ENCODE measurements at regions not wholly inside any gene's neighbourhood (a gene's known extent, or its start where the extent isn't known, plus 50 kb on each side); places are given as distances from the start of the nearest gene placed in this dataset.
"Not testable (repeated sequence)": the region's sequence is repeated elsewhere in the genome, so short reads cannot be mapped to it uniquely, and the experiment has no call there.

DNA sequence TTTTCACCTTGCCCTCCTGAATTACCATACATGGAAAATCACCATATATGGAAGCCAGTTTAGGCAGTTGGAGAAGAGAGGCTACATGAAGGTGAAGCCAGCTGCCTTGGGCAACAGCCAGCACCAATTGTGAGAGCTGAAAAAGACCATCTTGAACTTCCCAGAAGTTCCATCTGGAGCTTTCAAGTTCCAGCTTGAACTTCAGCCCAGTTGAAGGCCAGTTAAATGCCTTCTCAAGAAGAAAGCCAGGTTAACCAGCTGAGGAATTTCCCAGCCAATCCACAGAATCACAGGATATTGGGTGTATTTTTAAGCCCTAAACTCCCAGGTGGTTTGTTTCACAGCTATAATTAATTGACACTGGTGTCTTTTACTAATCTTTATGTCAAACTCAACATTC lies 713.6 kb upstream of the MIR17HG start:
- no peak for DNase-seq (ENCODE audit: low read depth in 2 of 2)

- DNase-seq (ENCODE audit: low read depth in 2 of 2): no peak
Measured at GRCh38 chr13:90640976-90641375, 706.5 kb upstream of the MIR17HG start.

DNA sequence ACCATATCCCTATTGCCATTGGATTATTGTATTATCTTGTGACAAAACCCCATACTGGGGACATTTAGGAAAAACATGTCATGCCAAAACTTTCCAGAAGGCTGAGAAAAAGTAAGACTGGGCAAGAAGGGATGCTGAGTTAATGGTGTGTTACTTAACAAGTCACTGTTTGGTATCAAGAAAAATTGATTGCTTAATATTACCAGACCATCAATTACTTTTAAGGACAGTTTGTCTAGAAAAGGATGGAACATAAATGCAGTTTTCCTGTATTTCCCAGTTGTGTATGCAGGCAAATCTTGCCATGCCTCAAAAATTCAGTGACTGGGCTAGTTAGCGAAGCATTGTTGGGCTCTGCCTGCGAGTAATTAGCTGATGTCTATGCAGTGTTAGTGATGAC lies 705.6 kb upstream of the MIR17HG start:
- no peak for DNase-seq (ENCODE audit: low read depth in 2 of 2)

- DNase-seq (ENCODE audit: low read depth in 2 of 2): no peak
Measured at GRCh38 chr13:90645582-90645981, 701.9 kb upstream of the MIR17HG start.

DNA sequence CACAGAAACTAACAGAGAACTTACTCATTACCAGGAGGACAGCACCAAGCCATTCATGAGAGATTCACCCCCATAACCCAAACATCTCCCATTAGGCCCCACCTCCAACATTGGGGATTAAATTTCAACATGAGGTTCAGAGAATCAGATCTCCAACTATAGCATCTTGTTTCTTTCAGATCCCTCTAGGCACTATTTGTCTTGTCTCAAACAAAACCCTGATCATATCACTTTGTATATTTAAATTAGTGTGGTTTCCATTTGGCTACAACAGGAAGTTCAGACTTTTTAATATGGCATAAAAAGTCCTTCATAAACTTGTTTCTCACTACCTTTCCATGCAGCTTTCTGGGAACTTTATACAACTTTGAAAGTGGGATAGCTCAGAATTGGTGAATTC lies 699.0 kb upstream of the MIR17HG start:
- DNase-seq (ENCODE audit: low read depth in 2 of 2): no peak

- DNase-seq (ENCODE audit: low read depth in 2 of 2): no peak
Measured at GRCh38 chr13:90652036-90652435, 695.5 kb upstream of the MIR17HG start.

GRCh38 chr13:90654970-90655369 lies 692.5 kb upstream of the MIR17HG start:
- DNase-seq (ENCODE audit: low read depth in 2 of 2): no peak

GRCh38 chr13:90664200-90664599 lies 683.3 kb upstream of the MIR17HG start:
- not testable (repeated sequence) for DNase-seq (ENCODE audit: low read depth in 2 of 2)

GRCh38 chr13:90673746-90674145 lies 673.7 kb upstream of the MIR17HG start:
- DNase-seq (ENCODE audit: low read depth in 2 of 2): no peak

- no peak for DNase-seq (ENCODE audit: low read depth in 2 of 2)
Measured at GRCh38 chr13:90675129-90675528, 672.4 kb upstream of the MIR17HG start.

GRCh38 chr13:90680826-90681225 lies 666.7 kb upstream of the MIR17HG start:
- DNase-seq (ENCODE audit: low read depth in 2 of 2): no peak

DNA sequence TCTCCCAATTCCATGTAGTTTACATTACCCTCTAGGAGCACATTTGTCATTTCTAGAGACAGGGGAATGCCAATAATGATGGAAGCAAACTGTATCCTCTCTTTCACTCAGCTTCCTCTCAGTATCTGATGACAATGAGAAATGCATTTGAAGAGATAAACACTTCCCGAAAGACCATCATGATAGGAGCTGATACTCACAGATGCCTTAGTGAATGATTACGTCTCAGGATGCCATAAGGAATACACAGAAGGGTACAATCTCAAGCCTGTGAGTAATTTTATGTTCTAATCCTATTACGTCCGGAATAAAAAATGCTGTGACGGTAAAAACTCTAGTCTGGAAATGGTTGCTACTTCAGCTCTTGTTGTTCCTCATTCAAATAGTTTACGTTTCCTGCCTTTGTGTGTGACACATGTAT lies 663.8 kb upstream of the MIR17HG start:
- DNase-seq (ENCODE audit: low read depth in 2 of 2): no peak

GRCh38 chr13:90686442-90686841 lies 661.0 kb upstream of the MIR17HG start:
- DNase-seq (ENCODE audit: low read depth in 2 of 2): peak; percentile 54 to 62

GRCh38 chr13:90689111-90689510 lies 658.4 kb upstream of the MIR17HG start:
- no peak for DNase-seq (ENCODE audit: low read depth in 2 of 2)

DNA sequence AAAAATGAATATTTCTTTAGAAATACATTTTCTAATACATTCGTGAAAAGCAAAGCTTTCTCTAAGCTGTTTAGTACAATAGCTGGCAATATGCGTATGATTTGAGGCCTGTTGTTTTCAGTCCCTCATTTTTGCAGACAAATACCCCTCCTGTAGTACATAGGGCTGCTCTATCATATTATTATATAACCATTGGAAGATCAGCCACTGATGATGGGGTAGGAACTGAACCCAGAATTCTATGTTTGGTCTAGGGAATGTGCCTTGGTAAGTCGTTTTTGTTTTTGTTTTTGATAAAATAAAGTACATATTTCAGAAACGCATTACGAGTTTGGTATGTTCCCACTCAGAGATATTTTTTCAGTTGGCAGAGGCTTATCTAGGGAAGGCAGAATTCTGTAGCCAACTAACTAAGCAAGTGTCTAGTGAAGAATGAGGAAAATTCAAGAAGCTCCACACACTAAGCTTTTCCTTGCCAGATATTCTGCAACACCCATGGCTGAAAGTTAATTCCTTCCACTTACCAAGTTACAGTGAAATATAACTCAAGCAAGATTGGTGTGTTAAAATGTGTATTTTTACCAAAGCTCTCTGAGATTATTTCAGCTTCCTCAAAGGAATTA lies 656.9 kb upstream of the MIR17HG start:
- DNase-seq (ENCODE audit: low read depth in 2 of 2): no peak

- no peak for DNase-seq (ENCODE audit: low read depth in 2 of 2)
Measured at GRCh38 chr13:90696254-90696653, 651.2 kb upstream of the MIR17HG start.

DNA sequence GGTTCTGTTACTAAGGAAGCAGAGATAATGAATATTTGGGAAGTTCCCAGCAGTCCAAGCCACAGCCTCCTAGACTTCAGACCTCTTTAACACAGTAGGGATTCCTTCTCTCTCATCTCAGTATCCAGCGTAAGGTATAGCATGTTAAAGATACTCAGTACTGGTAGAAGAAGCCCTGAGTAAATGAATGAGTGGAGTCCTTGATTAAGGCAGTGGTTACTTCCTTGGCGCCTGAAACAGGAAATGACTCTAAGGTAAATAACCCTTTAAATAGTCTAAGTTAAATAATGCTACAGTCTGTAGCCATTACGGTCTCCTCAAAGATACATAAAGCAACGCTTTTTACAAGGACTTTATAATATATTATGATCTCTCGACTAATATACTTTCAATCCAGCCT lies 650.8 kb upstream of the MIR17HG start:
- no peak for DNase-seq (ENCODE audit: low read depth in 2 of 2)

DNA sequence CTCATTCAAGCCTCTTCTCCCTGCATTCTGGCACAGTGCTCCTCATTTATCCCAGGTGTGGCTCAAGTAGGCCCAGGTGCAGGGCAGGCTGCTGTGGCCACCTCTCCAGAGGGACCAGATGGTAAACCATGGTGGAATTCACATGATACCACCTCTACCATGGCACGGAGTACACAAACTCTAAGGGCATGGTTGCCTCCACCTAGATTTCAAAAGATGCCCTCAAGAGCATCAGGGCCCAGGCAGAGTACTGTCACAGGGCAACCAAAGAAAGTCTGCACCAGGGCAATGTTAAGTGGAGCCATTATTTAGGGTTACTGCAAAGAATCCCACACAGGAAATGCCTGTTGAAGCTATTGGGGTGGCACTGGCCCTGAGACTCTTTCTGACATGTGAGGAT lies 647.1 kb upstream of the MIR17HG start:
- no peak for DNase-seq (ENCODE audit: low read depth in 2 of 2)

DNA sequence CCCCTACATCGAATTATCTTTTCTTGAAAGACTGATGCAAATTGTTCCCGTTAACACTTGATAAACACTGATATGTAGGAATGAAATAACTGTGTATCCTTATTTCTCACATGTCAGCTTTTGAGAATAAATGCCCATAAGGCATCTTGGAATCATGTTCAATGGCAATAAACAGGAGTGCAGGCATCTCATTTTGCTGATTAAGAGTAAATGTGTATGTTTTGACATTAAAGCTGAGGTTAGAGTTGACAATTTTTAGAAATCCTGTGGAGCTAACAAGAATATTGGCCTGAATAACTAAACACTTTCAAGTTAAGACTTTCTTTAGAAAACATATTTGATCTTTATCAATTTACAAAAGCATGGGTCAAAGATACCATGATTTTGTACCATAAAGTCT lies 646.2 kb upstream of the MIR17HG start:
- no peak for DNase-seq (ENCODE audit: low read depth in 2 of 2)

DNA sequence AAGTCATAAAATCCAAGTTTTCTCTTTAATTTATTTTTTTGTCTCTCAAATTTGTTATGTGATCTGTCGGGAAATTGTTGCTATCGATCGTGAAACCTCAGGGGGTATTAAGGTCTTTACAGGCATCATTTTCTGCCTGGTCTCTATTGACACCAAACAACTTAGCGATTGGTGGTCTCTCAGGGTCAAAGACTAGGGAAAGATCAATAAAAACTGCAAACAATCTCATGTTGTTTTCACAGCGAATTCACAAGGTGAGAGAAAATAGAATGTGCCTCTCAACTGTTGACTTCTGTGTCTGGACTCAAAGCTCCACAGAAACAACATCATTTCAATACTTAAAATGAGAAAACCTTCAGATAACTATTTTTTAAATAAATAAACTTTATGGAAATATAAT lies 645.4 kb upstream of the MIR17HG start:
- DNase-seq (ENCODE audit: low read depth in 2 of 2): no peak

- no peak for DNase-seq (ENCODE audit: low read depth in 2 of 2)
Measured at GRCh38 chr13:90706631-90707030, 640.9 kb upstream of the MIR17HG start.

DNA sequence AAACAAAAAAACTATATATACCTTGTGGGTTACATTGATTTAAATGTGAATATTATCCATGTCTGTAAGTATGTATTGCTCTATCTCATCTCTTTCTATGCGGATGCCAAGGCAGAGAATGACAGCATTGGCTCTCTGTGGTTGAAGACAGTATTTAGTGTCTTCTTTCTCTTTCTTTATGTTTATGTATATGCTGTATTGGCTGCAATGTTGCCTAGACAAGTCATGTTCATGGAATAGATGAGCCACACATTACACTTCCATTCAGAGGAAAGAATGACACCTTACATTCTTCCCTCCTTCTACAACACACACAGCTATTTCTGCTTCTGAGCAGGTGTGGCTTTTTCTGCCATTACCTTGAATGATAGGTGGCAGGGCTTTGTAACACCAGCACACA lies 639.4 kb upstream of the MIR17HG start:
- no peak for DNase-seq (ENCODE audit: low read depth in 2 of 2)

DNA sequence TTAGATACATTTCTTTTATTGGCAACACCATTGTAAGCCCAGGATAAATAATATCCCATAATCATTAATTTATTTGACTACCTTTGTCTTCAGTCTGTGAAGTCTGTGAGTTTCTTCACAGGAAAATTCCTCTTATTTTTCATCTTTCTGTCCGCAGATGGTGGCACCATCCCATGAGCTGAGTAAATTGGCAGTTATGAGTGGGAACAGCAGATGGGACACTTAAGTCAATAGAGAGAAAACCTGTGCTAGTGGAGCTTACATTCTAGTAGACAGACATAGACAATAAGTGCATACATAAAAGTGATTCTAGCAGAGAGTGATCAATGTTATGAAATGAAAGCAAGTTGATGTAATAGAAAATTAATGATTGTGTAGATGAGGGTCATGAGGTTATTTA lies 638.2 kb upstream of the MIR17HG start:
- no peak for DNase-seq (ENCODE audit: low read depth in 2 of 2)

GRCh38 chr13:90710164-90710759 lies 637.2 kb upstream of the MIR17HG start:
- no peak for DNase-seq (ENCODE audit: low read depth in 2 of 2)
